ENCODE measurements at regions not wholly inside any gene's neighbourhood (a gene's known extent, or its start where the extent isn't known, plus 50 kb on each side); places are given as distances from the start of the nearest gene placed in this dataset.

- no peak for DNase-seq (ENCODE audit: low read depth)
- TF ChIP-seq CTCF (IDR thresholded peaks at IDR 0.05; ENCODE audit: insufficient read depth, low read length, poor library complexity, severe bottlenecking) = no peak
- Histone ChIP-seq H3K27me3 (ENCODE audit: control insufficient read depth, insufficient read depth, low read length) (no peaks in the 10 kb centered on the region), H3K4me3 (ENCODE audit: low read depth, low read length) (no peak overlapping the region), H3K36me3 (ENCODE audit: control insufficient read depth, insufficient read depth, low read length) (no peaks in the 10 kb centered on the region)
Observed at GRCh38 chr6:11633741-11634509, 96.4 kb downstream of the TMEM170B start.

- no peak for DNase-seq (ENCODE audit: low read depth)
- no peaks in the 10 kb centered on the region for H3K27me3 ChIP-seq (ENCODE audit: control insufficient read depth, insufficient read depth, low read length)
- H3K4me3 ChIP-seq (ENCODE audit: low read depth, low read length) = no peak overlapping the region
- H3K36me3 ChIP-seq (ENCODE audit: control insufficient read depth, insufficient read depth, low read length) = no peaks in the 10 kb centered on the region
- no peak for TF ChIP-seq CTCF (IDR thresholded peaks at IDR 0.05; ENCODE audit: insufficient read depth, low read length, poor library complexity, severe bottlenecking)
Observed at GRCh38 chr6:11634948-11635347, 97.4 kb downstream of the TMEM170B start.

- no peak for DNase-seq (ENCODE audit: low read depth)
- TF ChIP-seq CTCF (IDR thresholded peaks at IDR 0.05; ENCODE audit: insufficient read depth, low read length, poor library complexity, severe bottlenecking) = no peak
Observed at GRCh38 chr6:11636121-11636520, 98.6 kb downstream of the TMEM170B start.

GRCh38 chr6:11637266-11637665, 99.7 kb downstream of the TMEM170B start:
- no peaks in the 10 kb centered on the region for H3K36me3 ChIP-seq (ENCODE audit: control insufficient read depth, insufficient read depth, low read length)
- DNase-seq (ENCODE audit: low read depth) = no peak
- no peak for TF ChIP-seq CTCF (IDR thresholded peaks at IDR 0.05; ENCODE audit: insufficient read depth, low read length, poor library complexity, severe bottlenecking)
- no peak overlapping the region for H3K4me3 ChIP-seq (ENCODE audit: low read depth, low read length)
- H3K27me3 ChIP-seq (ENCODE audit: control insufficient read depth, insufficient read depth, low read length) = no peaks in the 10 kb centered on the region

More at GRCh38 chr6:11636121-11636520, 98.6 kb downstream of the TMEM170B start:
- H3K36me3 ChIP-seq (ENCODE audit: control insufficient read depth, insufficient read depth, low read length) = no peaks in the 10 kb centered on the region
- H3K27me3 ChIP-seq (ENCODE audit: control insufficient read depth, insufficient read depth, low read length) = no peaks in the 10 kb centered on the region
- H3K4me3 ChIP-seq (ENCODE audit: low read depth, low read length) = no peak overlapping the region

GRCh38 chr6:11639376-11640235, 102.1 kb downstream of the TMEM170B start:
- Histone ChIP-seq H3K4me3 (ENCODE audit: low read depth, low read length) (no peak overlapping the region), H3K27me3 (ENCODE audit: control insufficient read depth, insufficient read depth, low read length) (no peaks in the 10 kb centered on the region), H3K36me3 (ENCODE audit: control insufficient read depth, insufficient read depth, low read length) (no peaks in the 10 kb centered on the region)
- DNase-seq (ENCODE audit: low read depth) = no peak
- TF ChIP-seq CTCF (IDR thresholded peaks at IDR 0.05; ENCODE audit: insufficient read depth, low read length, poor library complexity, severe bottlenecking) = no peak

All from kidney epithelial cell (primary cell).